DOHH2 (cell line): ENCODE measurements at regions not wholly inside any gene's neighbourhood (a gene's known extent, or its start where the extent isn't known, plus 50 kb on each side); places are given as distances from the start of the nearest gene placed in this dataset.

Experiments
- H3F3A ChIP-seq: fragments of 200-600 bp; sonication (generic), shearing (Covaris generic); 2 replicates; pipeline ENCODE4 v1.6.0; 2016; ENCODE audit warnings: antibody characterized with exemption, mild to moderate bottlenecking; ENCODE audit not compliant: control insufficient read depth, insufficient read depth
- H3K27ac ChIP-seq: fragments of 200-600 bp; sonication (generic); 2 replicates; pipeline ENCODE4 v1.5.1; 2014; ENCODE audit warnings: low read depth, mild to moderate bottlenecking, low read length, moderate library complexity
- H3K27me3 ChIP-seq: fragments of 200-600 bp; sonication (generic); 2 replicates; pipeline ENCODE4 v1.6.1; 2014; ENCODE audit warnings: mild to moderate bottlenecking, low read length, mixed read lengths; ENCODE audit not compliant: control insufficient read depth
- H3K36me3 ChIP-seq: fragments of 200-600 bp; sonication (generic); 2 replicates; pipeline ENCODE4 v1.6.1; 2014; ENCODE audit warnings: mild to moderate bottlenecking, low read length, moderate library complexity, mixed read lengths; ENCODE audit not compliant: control insufficient read depth
- H3K4me1 ChIP-seq: fragments of 200-600 bp; sonication (generic); 2 replicates; pipeline ENCODE4 v1.6.1; 2014; ENCODE audit warnings: mild to moderate bottlenecking, low read length, mixed read lengths; ENCODE audit not compliant: control insufficient read depth
- H3K4me2 ChIP-seq: fragments of 200-600 bp; sonication (generic); 2 replicates; pipeline ENCODE4 v1.6.0; 2014; ENCODE audit warnings: mild to moderate bottlenecking, low read length, moderate library complexity
- H3K4me3 ChIP-seq: fragments of 200-600 bp; sonication (generic); 2 replicates; pipeline ENCODE4 v1.5.1; 2014; ENCODE audit warnings: mild to moderate bottlenecking, low read length, mixed read lengths
- H3K79me2 ChIP-seq: fragments of 200-600 bp; sonication (generic); 2 replicates; pipeline ENCODE4 v1.6.1; 2014; ENCODE audit warnings: mild to moderate bottlenecking, low read length, mixed read lengths; ENCODE audit not compliant: control insufficient read depth
- H3K9me2 ChIP-seq: fragments of 200-600 bp; sonication (generic); replicated peaks from 2 replicates; pipeline ENCODE4 v1.6.1; 2014; ENCODE audit warnings: mild to moderate bottlenecking, low read length, mixed read lengths; ENCODE audit not compliant: control insufficient read depth
- H3K9me3 ChIP-seq: fragments of 200-600 bp; sonication (generic); 2 replicates; pipeline ENCODE4 v1.6.1; 2014; ENCODE audit warnings: antibody characterized with exemption, low read length, mixed read lengths; ENCODE audit not compliant: control insufficient read depth, insufficient read depth
- H4K20me1 ChIP-seq: fragments of 200-600 bp; sonication (generic); 2 replicates; pipeline ENCODE4 v1.6.0; 2014; ENCODE audit warnings: low read depth, mild to moderate bottlenecking, antibody characterized with exemption, low read length, moderate library complexity; ENCODE audit not compliant: control insufficient read depth, insufficient read depth
- EZH2phosphoT487 ChIP-seq: fragments of 200-600 bp; sonication (generic); IDR thresholded peaks from 2 replicates; pipeline ENCODE4 v1.6.1; 2017; ENCODE audit warnings: borderline replicate concordance, mild to moderate bottlenecking, antibody characterized with exemption, low read length, moderate library complexity, mixed read lengths
- TF ChIP-seq, protein P1 (sequence below): fragments of 200-600 bp; sonication (generic); IDR thresholded peaks from one replicate; pipeline ENCODE4 v1.5.1; 2014; ENCODE audit warnings: antibody characterized with exemption, mild to moderate bottlenecking, low read depth, low read length; ENCODE audit not compliant: poor library complexity, severe bottlenecking

DNA sequence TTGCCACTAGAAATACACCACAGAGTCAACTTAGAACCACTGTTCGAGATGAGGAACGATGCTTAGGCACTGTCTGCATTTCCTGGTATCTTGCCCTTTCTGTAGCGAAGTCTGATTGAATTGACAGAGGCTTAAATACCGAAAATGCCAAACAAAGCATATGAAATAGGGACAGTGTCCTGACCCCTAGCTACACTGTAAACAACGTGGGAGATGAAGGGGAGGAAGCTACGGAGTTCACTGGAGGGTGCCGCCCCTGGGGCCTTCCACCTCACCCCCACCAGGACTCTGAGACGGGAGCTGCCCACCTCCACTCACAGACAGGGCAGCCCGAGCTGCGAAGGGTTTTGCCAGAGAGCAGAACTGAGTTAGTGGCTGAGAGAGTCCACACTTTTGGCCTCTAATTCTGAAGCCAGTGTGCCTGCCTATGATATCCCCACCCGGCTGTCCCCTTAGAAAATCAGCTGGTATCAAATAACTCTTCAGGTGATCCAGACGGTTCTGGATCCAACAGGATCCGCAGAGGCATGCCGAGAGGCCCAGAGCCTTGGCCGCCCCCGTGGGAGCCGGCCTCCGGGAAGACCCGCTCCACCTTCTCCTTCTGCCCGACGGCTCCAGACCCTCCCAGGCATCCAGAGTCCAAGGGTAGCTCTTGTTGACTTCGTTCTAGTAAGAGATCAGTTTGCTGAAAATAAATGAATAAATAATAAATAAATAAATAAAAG lies 230.7 kb upstream of the DIO3 start:
- Histone ChIP-seq H3K9me3 (no peaks in the 10 kb centered on the region), H3K27me3 (no peaks in the 10 kb centered on the region), H3K36me3 (no peaks in the 10 kb centered on the region), H3K4me1 (no peaks in the 10 kb centered on the region), H3K9me2 (no peaks in the 10 kb centered on the region), H3F3A (no peaks in the 10 kb centered on the region), H3K4me2 (no peak overlapping the region), H3K79me2 (no peaks in the 10 kb centered on the region), H4K20me1 (no peaks in the 10 kb centered on the region), H3K4me3 (no peak overlapping the region), H3K27ac (no peak overlapping the region)
- TF ChIP-seq EZH2phosphoT487 = no peak
- TF ChIP-seq, protein P1, sequence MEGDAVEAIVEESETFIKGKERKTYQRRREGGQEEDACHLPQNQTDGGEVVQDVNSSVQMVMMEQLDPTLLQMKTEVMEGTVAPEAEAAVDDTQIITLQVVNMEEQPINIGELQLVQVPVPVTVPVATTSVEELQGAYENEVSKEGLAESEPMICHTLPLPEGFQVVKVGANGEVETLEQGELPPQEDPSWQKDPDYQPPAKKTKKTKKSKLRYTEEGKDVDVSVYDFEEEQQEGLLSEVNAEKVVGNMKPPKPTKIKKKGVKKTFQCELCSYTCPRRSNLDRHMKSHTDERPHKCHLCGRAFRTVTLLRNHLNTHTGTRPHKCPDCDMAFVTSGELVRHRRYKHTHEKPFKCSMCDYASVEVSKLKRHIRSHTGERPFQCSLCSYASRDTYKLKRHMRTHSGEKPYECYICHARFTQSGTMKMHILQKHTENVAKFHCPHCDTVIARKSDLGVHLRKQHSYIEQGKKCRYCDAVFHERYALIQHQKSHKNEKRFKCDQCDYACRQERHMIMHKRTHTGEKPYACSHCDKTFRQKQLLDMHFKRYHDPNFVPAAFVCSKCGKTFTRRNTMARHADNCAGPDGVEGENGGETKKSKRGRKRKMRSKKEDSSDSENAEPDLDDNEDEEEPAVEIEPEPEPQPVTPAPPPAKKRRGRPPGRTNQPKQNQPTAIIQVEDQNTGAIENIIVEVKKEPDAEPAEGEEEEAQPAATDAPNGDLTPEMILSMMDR = no peak

DNA sequence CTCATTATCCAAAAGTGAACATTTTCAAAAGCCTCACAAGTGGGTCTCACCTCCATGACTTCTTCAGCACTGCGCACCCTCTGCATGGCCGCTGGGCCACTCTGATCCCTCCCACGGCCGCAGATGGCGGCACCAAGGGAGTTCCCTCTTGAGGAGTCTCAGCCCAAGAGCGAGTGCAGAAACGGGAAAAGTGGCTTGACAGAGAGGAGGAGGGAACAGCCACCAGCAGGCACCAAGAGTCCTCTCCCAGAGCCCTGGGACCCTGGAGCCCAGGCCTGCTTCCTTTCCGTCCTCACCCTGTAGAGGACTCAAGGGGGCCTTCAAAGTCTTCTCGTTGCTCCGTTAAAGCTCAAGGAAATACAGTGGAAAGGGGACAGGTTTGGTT lies 230.2 kb upstream of the DIO3 start:
- no peak overlapping the region for H3K27ac ChIP-seq
- H3K4me3 ChIP-seq = no peak overlapping the region
- H3K9me2 ChIP-seq = no peaks in the 10 kb centered on the region
- no peak overlapping the region for H3K4me2 ChIP-seq
- H3K36me3 ChIP-seq = no peaks in the 10 kb centered on the region
- no peak for TF ChIP-seq EZH2phosphoT487
- TF ChIP-seq, protein P1 = no peak
- no peaks in the 10 kb centered on the region for H3K79me2 ChIP-seq
- no peaks in the 10 kb centered on the region for H4K20me1 ChIP-seq
- H3K9me3 ChIP-seq = no peaks in the 10 kb centered on the region
- H3F3A ChIP-seq = no peaks in the 10 kb centered on the region
- no peaks in the 10 kb centered on the region for H3K4me1 ChIP-seq
- H3K27me3 ChIP-seq = no peaks in the 10 kb centered on the region

DNA sequence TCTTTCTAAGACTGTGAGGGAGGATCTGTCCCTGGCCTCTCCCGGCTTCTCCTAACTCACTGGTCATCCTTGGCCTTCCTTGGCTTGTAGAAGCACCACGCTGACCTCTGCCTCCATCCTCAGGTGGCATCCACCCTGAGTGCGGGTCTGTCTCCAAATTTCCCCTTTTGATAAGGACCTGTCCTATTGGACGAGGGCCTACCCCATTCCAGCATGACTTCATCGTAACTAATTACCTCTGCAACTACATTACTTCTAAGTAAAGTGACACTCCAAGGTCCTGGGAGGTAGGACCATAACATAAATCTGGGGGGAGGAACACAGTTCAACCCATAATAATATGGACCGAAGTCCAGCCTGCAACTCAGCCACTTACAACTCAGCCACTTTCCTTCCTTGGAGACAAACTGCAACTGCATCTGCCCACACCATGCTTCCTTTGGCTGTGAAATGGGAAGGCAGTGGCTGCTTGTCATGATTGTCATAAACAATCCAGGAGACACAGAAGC lies 229.6 kb upstream of the DIO3 start:
- Histone ChIP-seq H3K27ac (no peak overlapping the region), H3K79me2 (no peaks in the 10 kb centered on the region), H3K27me3 (no peaks in the 10 kb centered on the region), H4K20me1 (no peaks in the 10 kb centered on the region), H3F3A (no peaks in the 10 kb centered on the region), H3K9me3 (no peaks in the 10 kb centered on the region), H3K36me3 (no peaks in the 10 kb centered on the region), H3K4me2 (no peak overlapping the region), H3K4me1 (no peaks in the 10 kb centered on the region), H3K4me3 (no peak overlapping the region), H3K9me2 (no peaks in the 10 kb centered on the region)
- TF ChIP-seq EZH2phosphoT487 = no peak
- TF ChIP-seq, protein P1 = no peak
